Mesenchymal stem cell (in vitro differentiated cells and primary cell): ENCODE measurements at regions not wholly inside any gene's neighbourhood (a gene's known extent, or its start where the extent isn't known, plus 50 kb on each side); places are given as distances from the start of the nearest gene placed in this dataset.

Source experiments
- DNase-seq: peaks from one replicate; pipeline ENCODE4 v3.0.0-alpha.2; 2013
- H2AFZ ChIP-seq: one replicate; pipeline ENCODE4 v1.6.1; 2013; ENCODE audit warnings: low read depth, mild to moderate bottlenecking, control low read depth, inconsistent platforms, low read length, moderate library complexity
- H2AK5ac ChIP-seq: 2 replicates; pipeline ENCODE4 v1.6.1; 2013; ENCODE audit warnings: low read length, moderate library complexity, mild to moderate bottlenecking, inconsistent platforms; ENCODE audit not compliant: severe bottlenecking
- H2BK120ac ChIP-seq: one replicate; pipeline ENCODE4 v1.6.1; 2013; ENCODE audit warnings: low read depth, mild to moderate bottlenecking, inconsistent platforms, low read length, moderate library complexity
- H2BK12ac ChIP-seq, 2 experiments: one replicate each; pipeline ENCODE4 v1.6.1; 2013; ENCODE audit warnings: inconsistent platforms in 2 of 2, low read length in 2 of 2, mild to moderate bottlenecking in 2 of 2, moderate library complexity in 2 of 2, control low read depth in 1 of 2
- H2BK15ac ChIP-seq: one replicate; pipeline ENCODE4 v1.6.1; 2013; ENCODE audit warnings: mild to moderate bottlenecking, low read depth, inconsistent platforms; ENCODE audit not compliant: poor library complexity, severe bottlenecking
- H2BK5ac ChIP-seq: 2 replicates; pipeline ENCODE4 v1.6.1; 2013; ENCODE audit warnings: low read depth, mild to moderate bottlenecking, low read length, control low read depth, inconsistent platforms; ENCODE audit not compliant: poor library complexity, severe bottlenecking
- H3K14ac ChIP-seq, 2 experiments: one replicate each; pipeline ENCODE4 v1.6.1; 2013; ENCODE audit warnings: inconsistent platforms in 2 of 2, low read length in 2 of 2, control low read depth in 1 of 2, mild to moderate bottlenecking in 1 of 2, moderate library complexity in 1 of 2
- H3K18ac ChIP-seq, 2 experiments: one replicate each; pipeline ENCODE4 v1.6.1; 2013; ENCODE audit warnings: inconsistent platforms in 2 of 2, low read length in 2 of 2, control low read depth in 1 of 2, low read depth in 1 of 2, mild to moderate bottlenecking in 1 of 2
- H3K23ac ChIP-seq, 2 experiments: one replicate each; pipeline ENCODE4 v1.6.1; 2013; ENCODE audit warnings: inconsistent platforms in 2 of 2, low read length in 2 of 2, mild to moderate bottlenecking in 2 of 2, moderate library complexity in 2 of 2, control low read depth in 1 of 2
- H3K27ac ChIP-seq: 2 replicates; pipeline ENCODE4 v1.5.1; 2013; ENCODE audit warnings: mild to moderate bottlenecking, moderate library complexity, low read length, control low read depth, inconsistent platforms; ENCODE audit not compliant: poor library complexity, severe bottlenecking
- H3K27me3 ChIP-seq, 2 experiments: 2 replicates each; pipeline versions ENCODE4 v1.6.1 to v1.7.0; 2013; ENCODE audit warnings: low read length in 2 of 2, mild to moderate bottlenecking in 2 of 2, moderate library complexity in 2 of 2, control low read depth in 1 of 2, inconsistent platforms in 1 of 2; ENCODE audit not compliant: control insufficient read depth in 1 of 2, insufficient read depth in 1 of 2
- H3K36me3 ChIP-seq, 2 experiments: 2 replicates each; pipeline versions ENCODE4 v1.6.1 to v1.7.0; 2013; ENCODE audit warnings: low read length in 2 of 2, control low read depth in 1 of 2, inconsistent platforms in 1 of 2, low read depth in 1 of 2, mild to moderate bottlenecking in 1 of 2; ENCODE audit not compliant: insufficient read depth in 2 of 2, control insufficient read depth in 1 of 2
- H3K4ac ChIP-seq, 2 experiments: one replicate each; pipeline ENCODE4 v1.6.1; 2013; ENCODE audit warnings: inconsistent platforms in 2 of 2, low read length in 2 of 2, mild to moderate bottlenecking in 2 of 2, moderate library complexity in 2 of 2, control low read depth in 1 of 2, low read depth in 1 of 2
- H3K4me1 ChIP-seq: 2 replicates; pipeline ENCODE4 v1.6.1; 2013; ENCODE audit warnings: low read depth, low read length, control low read depth; ENCODE audit not compliant: control insufficient read depth, insufficient read depth
- H3K4me2 ChIP-seq: 2 replicates; pipeline ENCODE4 v1.6.1; 2013; ENCODE audit warnings: low read length, mild to moderate bottlenecking, inconsistent platforms; ENCODE audit not compliant: poor library complexity, severe bottlenecking
- H3K4me3 ChIP-seq, 2 experiments: 2 replicates each; pipeline versions ENCODE4 v1.5.1 to v1.7.0; 2013; ENCODE audit warnings: low read length in 2 of 2, mild to moderate bottlenecking in 2 of 2, control low read depth in 1 of 2, low read depth in 1 of 2; ENCODE audit not compliant: insufficient read depth in 1 of 2
- H3K79me1 ChIP-seq: replicated peaks from 2 replicates; pipeline ENCODE4 v1.6.1; 2013; ENCODE audit warnings: mild to moderate bottlenecking, control low read depth, low read length, inconsistent platforms; ENCODE audit not compliant: poor library complexity, severe bottlenecking
- H3K9ac ChIP-seq: 2 replicates; pipeline ENCODE4 v1.7.0; 2013; ENCODE audit warnings: mild to moderate bottlenecking, low read length, moderate library complexity
- H3K9me3 ChIP-seq: 2 replicates; pipeline ENCODE4 v1.7.0; 2013; ENCODE audit warnings: mild to moderate bottlenecking, low read length; ENCODE audit not compliant: control insufficient read depth
- H4K8ac ChIP-seq: one replicate; pipeline ENCODE4 v1.6.1; 2013; ENCODE audit warnings: inconsistent platforms, mild to moderate bottlenecking, low read length, moderate library complexity
- H4K91ac ChIP-seq: one replicate; pipeline ENCODE4 v1.6.1; 2013; ENCODE audit warnings: mild to moderate bottlenecking, low read length, inconsistent platforms
- WGBS: methylation state at CpG from one replicate; pipeline ENCODE4 v1.1.7; 2013; ENCODE audit warnings: mixed read lengths; 5-methylcytosine and 5-hydroxymethylcytosine counted together

- Histone ChIP-seq H2AFZ (no peak overlapping the region), H3K4ac (no peak overlapping the region), H3K18ac (no peak overlapping the region), H2BK5ac (no peak overlapping the region), H3K14ac (no peak overlapping the region), H3K4me1 (no peaks in the 10 kb centered on the region), H3K9me3 (peaks cover 17% of the 10 kb centered on the region), H2BK12ac (no peak overlapping the region), H3K4me3 (no peak overlapping the region), H3K4me2 (no peak overlapping the region), H4K91ac (no peak overlapping the region), H3K79me1 (no peaks in the 10 kb centered on the region), H3K36me3 (no peaks in the 10 kb centered on the region), H3K27ac (no peak overlapping the region), H3K27me3 (no peaks in the 10 kb centered on the region), H2BK15ac (no peak overlapping the region), H2AK5ac (no peak overlapping the region), H4K8ac (no peak overlapping the region), H2BK120ac (no peak overlapping the region), H3K9ac (no peak overlapping the region), H3K23ac (no peak overlapping the region)
- no peak for DNase-seq
- WGBS: no CpG with 5 or more reads among the region's 5 CpGs
Observed at GRCh38 chr14:97513891-97514290, 716.7 kb downstream of the VRK1 start.

DNA sequence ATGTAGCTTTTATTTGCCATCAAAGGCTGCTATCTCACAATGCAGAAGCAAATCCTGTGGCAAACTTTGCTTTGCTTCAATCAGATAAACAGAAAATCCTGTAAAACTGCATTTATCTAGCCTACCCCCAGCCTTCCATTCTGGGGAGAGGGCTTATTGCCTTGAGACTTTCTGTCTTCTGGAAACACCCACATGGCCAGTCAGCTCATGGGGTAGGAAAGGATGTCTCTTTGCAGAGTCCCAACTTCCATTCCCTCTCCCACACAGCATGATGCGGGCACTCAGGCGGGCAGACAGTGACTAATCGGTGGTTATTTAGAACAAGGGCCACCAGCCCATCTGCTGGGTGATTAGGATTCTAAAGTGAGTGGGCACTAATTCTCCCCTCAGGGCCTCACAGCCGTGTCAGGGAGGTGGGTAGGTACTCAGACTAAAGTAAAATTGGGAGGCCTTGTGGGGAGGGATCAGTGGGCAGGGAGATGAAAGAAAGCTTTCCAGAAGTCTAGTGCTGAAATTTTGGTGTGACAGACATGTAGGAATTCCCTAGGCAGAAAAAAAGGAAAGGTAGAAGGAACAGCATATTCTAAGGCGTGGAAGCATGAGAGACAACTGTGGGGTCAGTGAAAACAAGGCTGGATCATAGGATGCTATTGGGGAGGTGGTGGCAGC, 720.5 kb downstream of the VRK1 start:
- no peak overlapping the region for H2AFZ ChIP-seq
- H3K18ac ChIP-seq: no peak overlapping the region
- H2BK15ac ChIP-seq: no peak overlapping the region
- no peak overlapping the region for H4K8ac ChIP-seq
- H3K9ac ChIP-seq: no peak overlapping the region
- H3K79me1 ChIP-seq: no peaks in the 10 kb centered on the region
- no peak overlapping the region for H4K91ac ChIP-seq
- DNase-seq: no peak
- H3K14ac ChIP-seq: no peak overlapping the region
- no peaks in the 10 kb centered on the region for H3K36me3 ChIP-seq
- H3K4ac ChIP-seq: no peak overlapping the region
- no peak overlapping the region for H3K23ac ChIP-seq
- no peak overlapping the region for H3K27ac ChIP-seq
- H2AK5ac ChIP-seq: no peak overlapping the region
- H2BK12ac ChIP-seq: no peak overlapping the region
- no peaks in the 10 kb centered on the region for H3K4me1 ChIP-seq
- H3K4me2 ChIP-seq: no peak overlapping the region
- no peak overlapping the region for H2BK120ac ChIP-seq
- no peaks in the 10 kb centered on the region for H3K27me3 ChIP-seq
- no peak overlapping the region for H3K4me3 ChIP-seq
- 63% methylated on average over 5 of the region's 5 CpGs for WGBS
- no peak overlapping the region for H2BK5ac ChIP-seq
- peaks cover 8% of the 10 kb centered on the region for H3K9me3 ChIP-seq

DNA sequence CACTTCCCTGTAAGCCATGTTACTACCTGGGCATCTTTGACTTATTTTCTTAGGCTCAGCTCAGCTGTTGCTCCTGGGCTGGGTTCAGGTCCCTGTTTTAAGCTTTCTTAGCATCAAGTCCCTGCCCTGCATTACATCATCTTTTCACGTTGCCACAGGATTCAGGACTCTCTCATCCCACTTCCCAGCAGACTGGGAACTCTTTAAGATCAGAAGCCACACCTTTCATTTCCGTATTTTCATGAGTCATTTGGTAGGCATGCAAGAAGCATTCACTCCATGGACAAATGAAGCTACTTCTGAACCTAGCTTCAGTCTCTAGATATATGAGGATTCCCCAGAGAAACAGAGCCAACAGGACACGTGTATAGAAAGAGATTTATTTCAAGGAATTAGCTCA, 726.8 kb downstream of the VRK1 start:
- H3K27ac ChIP-seq: no peak overlapping the region
- no peaks in the 10 kb centered on the region for H3K4me1 ChIP-seq
- H3K79me1 ChIP-seq: no peaks in the 10 kb centered on the region
- H3K23ac ChIP-seq: no peak overlapping the region
- no peak overlapping the region for H4K8ac ChIP-seq
- H4K91ac ChIP-seq: no peak overlapping the region
- H2AFZ ChIP-seq: no peak overlapping the region
- no peak overlapping the region for H3K14ac ChIP-seq
- WGBS: 15% methylated on average over 3 of the region's 3 CpGs
- H3K9me3 ChIP-seq: peaks cover 10% of the 10 kb centered on the region
- H3K27me3 ChIP-seq: no peaks in the 10 kb centered on the region
- no peak overlapping the region for H2BK15ac ChIP-seq
- H3K36me3 ChIP-seq: no peaks in the 10 kb centered on the region
- H2AK5ac ChIP-seq: no peak overlapping the region
- no peak overlapping the region for H3K18ac ChIP-seq
- DNase-seq: no peak
- no peak overlapping the region for H3K4ac ChIP-seq
- no peak overlapping the region for H2BK12ac ChIP-seq
- no peak overlapping the region for H2BK120ac ChIP-seq
- no peak overlapping the region for H3K9ac ChIP-seq
- no peak overlapping the region for H2BK5ac ChIP-seq
- no peak overlapping the region for H3K4me2 ChIP-seq
- H3K4me3 ChIP-seq: no peak overlapping the region

DNA sequence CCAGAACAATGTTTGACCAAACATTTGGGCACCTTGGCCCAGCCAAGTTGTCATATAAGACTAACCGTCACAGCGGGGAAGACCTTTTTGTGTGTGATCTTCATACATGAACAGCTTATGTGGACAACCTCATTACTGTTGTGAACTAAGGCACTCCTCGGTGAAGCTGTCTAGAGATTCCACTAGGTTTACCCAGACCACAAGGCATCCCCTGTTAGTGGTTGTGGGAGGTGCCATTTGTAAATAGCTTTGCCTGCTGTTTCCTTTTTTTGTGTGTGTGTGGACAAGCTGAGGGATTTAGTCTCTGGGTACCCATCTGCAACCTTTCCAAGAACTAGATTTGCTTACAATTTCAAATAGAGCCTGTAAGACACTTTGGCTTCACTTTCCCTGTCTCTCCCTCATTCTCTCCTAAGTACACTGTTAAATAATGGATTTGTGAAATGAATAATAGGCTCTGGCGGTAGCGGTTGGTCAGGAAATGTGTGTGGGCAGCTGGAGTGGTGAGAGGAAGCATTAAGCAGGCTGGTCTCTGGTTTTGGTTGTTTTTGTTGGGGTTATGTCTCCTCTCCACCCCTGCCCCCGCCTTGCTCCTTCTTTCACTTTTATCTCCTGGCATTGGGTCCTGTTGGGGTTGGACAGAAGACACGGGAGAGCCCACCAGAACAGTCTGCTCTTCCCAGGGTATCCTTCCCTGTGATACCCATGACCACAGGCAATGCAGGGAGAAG, 727.6 kb downstream of the VRK1 start:
- no peak overlapping the region for H3K9ac ChIP-seq
- 96% methylated on average over 4 of the region's 7 CpGs for WGBS
- no peak overlapping the region for H3K4me3 ChIP-seq
- H3K27me3 ChIP-seq: no peaks in the 10 kb centered on the region
- no peak overlapping the region for H2BK15ac ChIP-seq
- DNase-seq: no peak
- H2BK5ac ChIP-seq: no peak overlapping the region
- no peak overlapping the region for H3K23ac ChIP-seq
- peaks cover 9% of the 10 kb centered on the region for H3K9me3 ChIP-seq
- no peak overlapping the region for H3K14ac ChIP-seq
- H3K79me1 ChIP-seq: no peaks in the 10 kb centered on the region
- no peak overlapping the region for H2AFZ ChIP-seq
- no peak overlapping the region for H3K4me2 ChIP-seq
- no peak overlapping the region for H2AK5ac ChIP-seq
- H3K18ac ChIP-seq: no peak overlapping the region
- no peak overlapping the region for H4K8ac ChIP-seq
- H3K4ac ChIP-seq: no peak overlapping the region
- no peak overlapping the region for H2BK120ac ChIP-seq
- H3K27ac ChIP-seq: no peak overlapping the region
- no peaks in the 10 kb centered on the region for H3K36me3 ChIP-seq
- no peaks in the 10 kb centered on the region for H3K4me1 ChIP-seq
- H2BK12ac ChIP-seq: no peak overlapping the region
- H4K91ac ChIP-seq: no peak overlapping the region
